Left lung (tissue), 4 donors: ENCODE measurements at regions not wholly inside any gene's neighbourhood (a gene's known extent, or its start where the extent isn't known, plus 50 kb on each side); places are given as distances from the start of the nearest gene placed in this dataset.

ENCODE experiments used
- ATAC-seq: fragments of 200-7000 bp; cut with Tn5 transposase; one replicate; pipeline ENCODE4 v1.9.1; 2020; ENCODE audit warnings: moderate library complexity
- DNase-seq, 4 donors: peaks; one replicate each; pipeline ENCODE4 v3.0.0-alpha.2; 2013 to 2020
- H3K27ac ChIP-seq, 2 donors: fragments of 200-600 bp; sonication (generic) in 1 of 2; one replicate each; pipeline versions ENCODE4 v1.5.0 to v1.8.0; 2020 to 2021
- H3K27me3 ChIP-seq, 2 donors: fragments of 200-600 bp; sonication (generic) in 1 of 2; one replicate each; pipeline versions ENCODE4 v1.5.0 to v1.8.0; 2020 to 2021
- H3K36me3 ChIP-seq, 2 donors: fragments of 200-600 bp; sonication (generic) in 1 of 2; one replicate each; pipeline versions ENCODE4 v1.5.0 to v1.8.0; 2020 to 2021
- H3K4me1 ChIP-seq, 2 donors: fragments of 200-600 bp; one replicate each; pipeline ENCODE4 v1.8.0; 2021
- H3K4me3 ChIP-seq, 2 donors: fragments of 200-600 bp; sonication (generic) in 1 of 2; one replicate each; pipeline versions ENCODE4 v1.5.0 to v1.8.0; 2020 to 2021; ENCODE audit warnings: mild to moderate bottlenecking in 1 of 2
- H3K9me3 ChIP-seq, 2 donors: fragments of 200-600 bp; sonication (generic) in 1 of 2; one replicate each; pipeline versions ENCODE4 v1.5.0 to v1.8.0; 2020 to 2021
- CTCF ChIP-seq, 2 donors: fragments of 200-600 bp; sonication (generic) in 1 of 2; IDR thresholded peaks; one replicate each; pipeline versions ENCODE4 v1.5.0 to v1.8.0; 2021; ENCODE audit warnings: antibody characterized with exemption in 2 of 2
- intact Hi-C, 2 donors: fragments of 100-400 bp; cut with DNase I; formaldehyde crosslinking; loops; one replicate each; pipeline versions ENCODE4 v1.11.2 to v1.14.2; 2022
- donor health status: DM: no; HTN: yes; CAD: no.
- donor health status: DM: no; HTN: no; CAD: no.

- peak in 2 of 4 donors; percentile 6 to 26 for DNase-seq
- Histone ChIP-seq H3K27ac (no peak overlapping the region), H3K36me3 (no peaks in the 10 kb centered on the region), H3K4me1 (no peaks in the 10 kb centered on the region), H3K4me3 (no peak overlapping the region), H3K9me3 (no peaks in the 10 kb centered on the region), H3K27me3 (no peaks in the 10 kb centered on the region)
- intact Hi-C loops = no loop called here
- peak; percentile 87 for ATAC-seq
- TF ChIP-seq CTCF (IDR thresholded peaks at IDR 0.05) = no peak
Measured at GRCh38 chr4:42750091-42750490, 93.2 kb upstream of the ATP8A1 start.

- TF ChIP-seq CTCF (IDR thresholded peaks at IDR 0.05) = no peak
- no peak overlapping the region for H3K4me3 ChIP-seq
- intact Hi-C loops = no loop called here
- no peaks in the 10 kb centered on the region for H3K27me3 ChIP-seq
- H3K4me1 ChIP-seq = no peaks in the 10 kb centered on the region
- no peak for DNase-seq
- H3K27ac ChIP-seq = no peak overlapping the region
- H3K36me3 ChIP-seq = no peaks in the 10 kb centered on the region
- H3K9me3 ChIP-seq = no peaks in the 10 kb centered on the region
- no peak for ATAC-seq
Measured at GRCh38 chr4:42747971-42748370, 91.1 kb upstream of the ATP8A1 start.

GRCh38 chr4:42736527-42737195 is 79.8 kb upstream of the ATP8A1 start:
- H3K36me3 ChIP-seq = no peaks in the 10 kb centered on the region
- no peak for TF ChIP-seq CTCF (IDR thresholded peaks at IDR 0.05)
- no peak for ATAC-seq
- H3K4me1 ChIP-seq = no peaks in the 10 kb centered on the region
- intact Hi-C loops = no loop called here
- no peak overlapping the region for H3K27ac ChIP-seq
- peaks cover 0 to 23% of the 10 kb centered on the region in 2 donors for H3K9me3 ChIP-seq
- no peak for DNase-seq
- H3K4me3 ChIP-seq = no peak overlapping the region
- H3K27me3 ChIP-seq = no peaks in the 10 kb centered on the region

- TF ChIP-seq CTCF (IDR thresholded peaks at IDR 0.05) = no peak
- no peak for ATAC-seq
- Histone ChIP-seq H3K4me3 (no peak overlapping the region), H3K4me1 (no peaks in the 10 kb centered on the region), H3K27ac (no peak overlapping the region), H3K36me3 (no peaks in the 10 kb centered on the region), H3K27me3 (no peaks in the 10 kb centered on the region), H3K9me3 (peaks cover 0 to 14% of the 10 kb centered on the region in 2 donors)
- DNase-seq = no peak
- intact Hi-C loops = no loop called here
Measured at GRCh38 chr4:42733380-42733779, 76.5 kb upstream of the ATP8A1 start.

- H3K9me3 ChIP-seq = peaks cover 0 to 11% of the 10 kb centered on the region in 2 donors
- no peak for TF ChIP-seq CTCF (IDR thresholded peaks at IDR 0.05)
- H3K4me3 ChIP-seq = no peak overlapping the region
- H3K27ac ChIP-seq = no peak overlapping the region
- DNase-seq = no peak
- intact Hi-C loops = no loop called here
- no peaks in the 10 kb centered on the region for H3K36me3 ChIP-seq
- no peak for ATAC-seq
- H3K27me3 ChIP-seq = no peaks in the 10 kb centered on the region
- H3K4me1 ChIP-seq = no peaks in the 10 kb centered on the region
Measured at GRCh38 chr4:42732776-42733175, 75.9 kb upstream of the ATP8A1 start.
